ENCODE measurements at regions not wholly inside any gene's neighbourhood (a gene's known extent, or its start where the extent isn't known, plus 50 kb on each side); places are given as distances from the start of the nearest gene placed in this dataset.

DNA sequence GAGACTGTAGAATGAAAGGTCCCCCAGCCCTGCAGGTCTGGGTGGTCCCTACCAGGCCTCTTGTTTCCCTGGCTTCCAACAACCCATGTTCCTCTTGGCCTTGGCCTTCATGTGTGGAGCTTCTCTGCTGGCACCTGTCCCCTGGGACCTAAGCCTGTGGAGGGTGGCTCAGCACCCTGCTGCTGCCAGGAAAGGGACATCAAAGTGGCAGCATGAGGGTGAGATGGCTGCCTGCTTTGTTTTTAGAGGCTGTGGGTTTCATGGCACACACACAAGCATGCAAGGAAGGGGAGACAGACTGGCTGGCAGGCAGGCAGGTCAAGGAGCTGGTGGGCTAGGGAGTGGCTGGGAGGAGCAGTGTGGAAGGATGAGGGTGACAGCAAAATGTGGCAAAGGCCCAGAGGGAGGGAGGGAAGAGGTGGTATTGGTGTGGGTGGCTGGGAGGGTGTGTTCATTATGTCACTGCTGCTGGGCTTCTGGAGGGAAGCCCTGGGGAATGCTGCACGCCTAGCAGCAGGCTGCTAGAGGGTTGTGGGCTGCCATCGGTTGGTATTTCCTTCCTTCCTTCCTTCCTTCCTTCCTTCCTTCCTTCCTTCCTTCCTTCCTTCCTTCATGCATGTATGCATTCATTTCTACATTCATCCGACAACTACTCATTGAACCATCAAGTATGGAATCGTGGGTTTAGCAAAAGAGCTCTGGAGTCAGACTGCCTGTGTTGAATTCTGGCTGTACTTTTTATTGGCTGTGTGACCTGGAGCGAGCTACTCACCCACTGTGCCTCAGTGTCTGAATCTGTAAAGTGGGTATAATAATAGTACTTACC, 128.7 kb upstream of the PJA1 start:
- Histone ChIP-seq H3K27me3 (no peaks in the 10 kb centered on the region), H3K9me3 (no peaks in the 10 kb centered on the region), H3K4me3 (no peak overlapping the region), H3K36me3 (no peaks in the 10 kb centered on the region), H3K4me1 (no peaks in the 10 kb centered on the region), H3K27ac (no peak overlapping the region)
- TF ChIP-seq, protein P1, sequence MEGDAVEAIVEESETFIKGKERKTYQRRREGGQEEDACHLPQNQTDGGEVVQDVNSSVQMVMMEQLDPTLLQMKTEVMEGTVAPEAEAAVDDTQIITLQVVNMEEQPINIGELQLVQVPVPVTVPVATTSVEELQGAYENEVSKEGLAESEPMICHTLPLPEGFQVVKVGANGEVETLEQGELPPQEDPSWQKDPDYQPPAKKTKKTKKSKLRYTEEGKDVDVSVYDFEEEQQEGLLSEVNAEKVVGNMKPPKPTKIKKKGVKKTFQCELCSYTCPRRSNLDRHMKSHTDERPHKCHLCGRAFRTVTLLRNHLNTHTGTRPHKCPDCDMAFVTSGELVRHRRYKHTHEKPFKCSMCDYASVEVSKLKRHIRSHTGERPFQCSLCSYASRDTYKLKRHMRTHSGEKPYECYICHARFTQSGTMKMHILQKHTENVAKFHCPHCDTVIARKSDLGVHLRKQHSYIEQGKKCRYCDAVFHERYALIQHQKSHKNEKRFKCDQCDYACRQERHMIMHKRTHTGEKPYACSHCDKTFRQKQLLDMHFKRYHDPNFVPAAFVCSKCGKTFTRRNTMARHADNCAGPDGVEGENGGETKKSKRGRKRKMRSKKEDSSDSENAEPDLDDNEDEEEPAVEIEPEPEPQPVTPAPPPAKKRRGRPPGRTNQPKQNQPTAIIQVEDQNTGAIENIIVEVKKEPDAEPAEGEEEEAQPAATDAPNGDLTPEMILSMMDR (IDR thresholded peaks at IDR 0.05) = no peak
- TF ChIP-seq EP300 (IDR thresholded peaks at IDR 0.05) (no peak), POLR2A (IDR thresholded peaks at IDR 0.05) (no peak), POLR2AphosphoS5 (IDR thresholded peaks at IDR 0.05) (no peak)
- ATAC-seq = no peak
- 23 to 100% methylated on average over 2 of the region's 5 CpGs for WGBS, 2 donors (ENCODE audit: low coverage in 1 of 2)

DNA sequence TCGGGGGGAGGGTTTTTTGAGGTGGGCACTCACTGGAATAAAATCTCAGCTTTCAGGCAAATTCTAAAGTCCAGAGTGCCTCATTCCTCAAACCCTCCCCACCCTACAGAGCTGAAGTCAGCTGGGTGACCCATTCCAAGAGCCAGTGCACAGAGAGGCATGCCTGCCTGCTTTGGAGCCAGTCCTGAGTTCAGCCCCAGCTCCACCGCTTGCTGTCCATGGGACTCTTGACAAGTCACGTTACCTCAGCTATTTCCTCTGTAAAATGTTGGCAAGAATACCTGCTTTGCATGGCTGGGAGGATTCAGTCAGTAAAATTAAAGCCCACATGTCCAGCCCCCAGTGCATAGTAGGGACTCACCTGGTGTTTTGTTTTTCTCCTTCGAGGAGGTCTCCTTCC, 125.9 kb upstream of the PJA1 start:
- Histone ChIP-seq H3K36me3 (no peaks in the 10 kb centered on the region), H3K4me3 (no peak overlapping the region), H3K9me3 (no peaks in the 10 kb centered on the region), H3K27ac (no peak overlapping the region), H3K4me1 (peaks cover 0 to 5% (median 3%) of the 10 kb centered on the region in 3 donors), H3K27me3 (no peaks in the 10 kb centered on the region)
- no peak for TF ChIP-seq POLR2AphosphoS5 (IDR thresholded peaks at IDR 0.05)
- TF ChIP-seq EP300 (IDR thresholded peaks at IDR 0.05) = no peak
- no peak for TF ChIP-seq POLR2A (IDR thresholded peaks at IDR 0.05)
- no peak for ATAC-seq
- 20 to 40% methylated on average over 1 to 3 of the region's 4 CpGs for WGBS, 2 donors (ENCODE audit: low coverage in 1 of 2)

DNA sequence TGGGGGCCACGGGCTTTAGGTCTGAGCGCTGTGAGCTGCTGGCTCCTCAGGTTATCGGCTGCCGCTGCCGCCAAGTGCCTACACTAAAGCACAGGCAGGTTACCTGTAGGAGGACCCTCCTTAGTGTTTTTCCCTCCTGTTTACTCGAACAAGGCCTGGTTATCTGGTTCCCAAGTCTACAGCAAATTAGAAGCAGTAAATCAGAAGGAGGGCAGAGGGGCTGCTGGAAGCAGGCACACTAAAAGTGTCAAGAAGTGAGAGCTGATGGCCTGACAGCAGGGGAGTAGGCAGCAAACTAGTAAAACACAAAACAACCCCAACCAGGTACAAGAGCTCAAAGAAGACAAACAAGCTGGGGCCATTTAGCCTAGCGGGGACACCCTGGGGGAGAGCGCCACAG, 125.0 kb upstream of the PJA1 start:
- TF ChIP-seq POLR2A (IDR thresholded peaks at IDR 0.05) (no peak), EP300 (IDR thresholded peaks at IDR 0.05) (no peak), POLR2AphosphoS5 (IDR thresholded peaks at IDR 0.05) (no peak)
- TF ChIP-seq, protein P1 (IDR thresholded peaks at IDR 0.05) = no peak
- H3K9me3 ChIP-seq = no peaks in the 10 kb centered on the region
- H3K4me1 ChIP-seq = peaks cover 0 to 14% (median 9%) of the 10 kb centered on the region in 3 donors
- H3K27me3 ChIP-seq = no peaks in the 10 kb centered on the region
- no peaks in the 10 kb centered on the region for H3K36me3 ChIP-seq
- H3K4me3 ChIP-seq = no peak overlapping the region
- 71% methylated on average over 2 of the region's 8 CpGs; no CpG with 5 or more reads in 1 of the 2 donors for WGBS, 2 donors (ENCODE audit: low coverage in 1 of 2)
- H3K27ac ChIP-seq = no peak overlapping the region
- no peak for ATAC-seq

DNA sequence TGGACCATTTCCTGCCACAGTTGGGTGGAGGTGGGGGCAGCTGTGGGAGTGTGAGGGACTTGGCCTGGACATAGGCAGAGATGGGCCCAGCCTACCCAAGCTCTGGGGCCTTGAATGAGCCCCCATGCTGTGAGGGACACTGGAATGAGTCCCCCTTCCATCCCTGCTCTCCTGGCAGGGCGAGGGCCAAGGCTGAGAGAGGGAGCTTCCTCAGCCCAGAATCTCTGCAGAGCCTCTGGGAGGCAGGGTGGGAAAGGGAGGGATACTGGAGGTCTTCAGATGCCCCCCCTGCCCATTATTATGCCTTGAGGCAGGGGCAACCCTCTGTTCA, 124.5 kb upstream of the PJA1 start:
- H3K27ac ChIP-seq = no peak overlapping the region
- H3K4me1 ChIP-seq = peaks cover 0 to 19% (median 9%) of the 10 kb centered on the region in 3 donors
- no CpG with 5 or more reads among the region's 1 CpG for WGBS, 2 donors (ENCODE audit: low coverage in 1 of 2)
- TF ChIP-seq, protein P1 (IDR thresholded peaks at IDR 0.05) = no peak
- TF ChIP-seq EP300 (IDR thresholded peaks at IDR 0.05) (no peak), POLR2AphosphoS5 (IDR thresholded peaks at IDR 0.05) (no peak), POLR2A (IDR thresholded peaks at IDR 0.05) (no peak)
- H3K4me3 ChIP-seq = no peak overlapping the region
- H3K9me3 ChIP-seq = no peaks in the 10 kb centered on the region
- no peaks in the 10 kb centered on the region for H3K36me3 ChIP-seq
- ATAC-seq = no peak
- H3K27me3 ChIP-seq = no peaks in the 10 kb centered on the region

DNA sequence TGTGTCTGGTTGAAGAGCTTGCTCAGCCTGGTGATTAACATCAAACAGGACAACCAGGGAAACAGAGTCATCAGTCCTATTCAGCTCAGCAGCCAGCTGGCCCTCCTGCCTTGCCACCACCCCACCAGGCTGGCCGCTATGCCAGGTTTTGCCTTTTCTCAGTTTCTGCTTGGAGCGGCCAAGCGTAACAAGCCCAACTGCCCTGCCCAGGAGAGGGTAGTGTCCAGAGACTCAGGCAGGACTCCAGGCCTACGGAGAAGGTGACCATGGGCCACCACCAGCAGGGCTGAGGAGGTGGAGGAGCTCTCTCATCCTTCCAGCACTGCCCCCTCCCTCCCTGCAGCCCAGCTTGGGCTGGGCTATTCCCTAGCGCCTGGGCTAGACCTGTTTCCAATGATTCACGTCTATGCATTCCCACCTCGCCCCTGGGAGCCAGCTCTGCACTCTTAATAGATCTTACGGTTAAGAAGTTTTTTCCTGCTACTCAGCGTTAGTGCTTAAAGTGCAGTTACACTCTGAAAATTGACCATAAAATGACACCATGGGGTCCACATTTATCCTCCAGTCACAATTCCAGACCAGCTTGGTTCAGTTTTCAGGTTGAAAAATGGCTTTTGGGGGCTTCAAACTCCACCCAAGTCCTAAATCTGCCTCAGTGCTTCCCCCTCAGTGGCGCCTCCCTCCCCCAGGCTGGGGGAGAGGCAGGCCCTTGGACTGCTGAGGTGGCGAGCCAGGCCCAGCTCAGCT, 124.0 kb upstream of the PJA1 start:
- no peaks in the 10 kb centered on the region for H3K27me3 ChIP-seq
- no peak for ATAC-seq
- H3K9me3 ChIP-seq = no peaks in the 10 kb centered on the region
- WGBS, 2 donors (ENCODE audit: low coverage in 1 of 2) = 82 to 100% methylated on average over 2 to 3 of the region's 11 CpGs
- H3K36me3 ChIP-seq = no peaks in the 10 kb centered on the region
- no peak overlapping the region for H3K27ac ChIP-seq
- no peak overlapping the region for H3K4me3 ChIP-seq
- no peak for TF ChIP-seq POLR2AphosphoS5 (IDR thresholded peaks at IDR 0.05)
- TF ChIP-seq, protein P1 (IDR thresholded peaks at IDR 0.05) = no peak
- no peak for TF ChIP-seq EP300 (IDR thresholded peaks at IDR 0.05)
- TF ChIP-seq POLR2A (IDR thresholded peaks at IDR 0.05) = no peak
- H3K4me1 ChIP-seq = peaks cover 0 to 20% (median 9%) of the 10 kb centered on the region in 3 donors

Data from gastroesophageal sphincter (tissue), 4 donors.